Endometrium (tissue), 2 donors: ENCODE measurements at regions not wholly inside any gene's neighbourhood (a gene's known extent, or its start where the extent isn't known, plus 50 kb on each side); places are given as distances from the start of the nearest gene placed in this dataset.

Source experiments
- FAIRE-seq: peaks from 2 replicates; lab custom pipeline; 2012; peaks lifted over from hg19 to GRCh38; lab: Jason Lieb, UNC
- donor health status: control.
- donor health status: control.

GRCh38 chr7:18201350-18201749 is 173.7 kb upstream of the PRPS1L1 start:
- FAIRE-seq = no peak

DNA sequence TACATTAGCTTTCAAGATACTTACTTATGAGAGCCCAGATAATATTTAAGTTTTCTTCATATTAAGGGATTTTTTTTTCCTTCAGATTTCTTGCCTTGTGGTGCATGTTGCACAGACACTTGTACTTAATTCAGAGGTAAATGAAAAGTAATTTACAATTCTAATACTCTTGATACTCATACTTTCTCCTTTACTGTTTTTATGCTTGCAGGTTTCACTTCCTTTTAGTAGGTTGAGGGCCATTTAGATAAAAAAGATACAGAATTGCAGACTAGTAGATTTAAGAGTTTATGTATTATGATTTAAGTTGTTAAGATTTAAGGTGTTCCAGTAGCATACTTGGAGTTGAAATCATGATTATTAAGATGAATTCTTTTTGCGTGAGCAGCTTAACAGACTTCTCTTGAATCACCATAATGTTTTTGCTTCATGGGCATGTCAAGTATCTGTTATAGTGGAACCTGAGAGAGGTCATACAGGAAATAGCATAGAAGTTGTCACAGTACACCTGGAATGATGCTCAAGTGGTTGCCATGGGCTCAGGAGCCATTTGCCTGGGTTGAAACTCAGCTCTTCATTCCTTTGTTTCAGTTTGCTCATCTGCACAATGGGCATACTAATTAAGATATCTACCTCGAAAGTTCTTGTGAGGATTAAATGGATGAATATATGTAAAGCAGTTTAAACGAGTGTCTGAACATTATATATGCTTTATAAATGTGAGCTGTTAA is 174.8 kb upstream of the PRPS1L1 start:
- FAIRE-seq = no peak

DNA sequence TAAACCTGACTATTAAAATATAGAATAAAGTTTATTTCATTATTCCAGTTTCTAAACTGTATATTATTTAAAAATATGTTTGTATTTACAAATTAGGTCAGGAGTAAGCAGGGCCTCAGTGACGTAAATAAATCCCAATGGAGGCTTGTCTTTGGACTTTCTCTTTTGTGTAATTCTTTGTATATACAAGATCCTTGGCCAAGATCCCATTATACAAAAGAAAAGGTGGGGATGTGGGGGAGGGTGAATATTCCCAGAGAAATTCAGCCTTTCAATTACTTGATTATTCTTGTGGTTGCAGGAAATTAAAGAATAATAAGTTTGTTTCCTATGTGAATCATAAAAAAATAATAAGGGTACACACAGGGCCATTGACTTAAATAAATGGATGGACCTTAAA is 178.7 kb upstream of the PRPS1L1 start:
- FAIRE-seq = peak; percentile 12

DNA sequence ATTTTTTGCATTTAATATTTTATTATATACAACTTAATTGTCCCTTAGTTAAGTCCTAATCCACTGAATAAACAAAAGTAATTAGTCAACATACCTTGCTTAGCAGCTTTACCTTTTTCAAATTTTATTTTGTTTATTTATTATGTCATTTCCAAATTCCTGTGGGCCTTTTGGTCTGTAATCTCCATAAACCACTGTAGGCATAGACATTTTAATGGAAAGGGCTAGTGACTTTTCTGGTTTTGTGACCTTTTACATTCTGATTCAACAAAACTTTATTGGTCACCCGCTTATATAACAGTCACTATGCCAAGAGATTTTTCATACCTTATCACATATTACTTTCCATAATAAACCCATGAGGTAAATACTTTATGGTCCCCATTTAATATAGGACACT is 181.3 kb upstream of the PRPS1L1 start:
- FAIRE-seq = no peak

DNA sequence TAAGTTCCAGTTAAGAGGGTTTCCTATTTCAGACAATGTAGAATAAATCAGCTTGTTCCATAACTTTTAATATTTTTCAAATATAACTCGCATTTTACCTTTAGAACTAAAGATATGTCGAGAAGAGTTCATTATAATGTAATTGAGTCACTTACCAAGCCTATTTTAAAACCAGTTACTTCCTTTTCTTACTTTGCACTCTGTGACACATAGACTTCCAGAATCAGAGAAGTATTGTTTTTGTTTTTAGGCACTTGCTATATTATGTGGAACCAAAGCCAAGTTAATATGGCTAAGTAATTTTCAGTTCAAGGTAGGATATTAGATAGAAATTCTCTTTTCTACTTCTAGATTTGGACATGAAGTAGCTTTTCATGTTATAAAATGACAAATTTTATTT is 182.7 kb upstream of the PRPS1L1 start:
- no peak for FAIRE-seq

DNA sequence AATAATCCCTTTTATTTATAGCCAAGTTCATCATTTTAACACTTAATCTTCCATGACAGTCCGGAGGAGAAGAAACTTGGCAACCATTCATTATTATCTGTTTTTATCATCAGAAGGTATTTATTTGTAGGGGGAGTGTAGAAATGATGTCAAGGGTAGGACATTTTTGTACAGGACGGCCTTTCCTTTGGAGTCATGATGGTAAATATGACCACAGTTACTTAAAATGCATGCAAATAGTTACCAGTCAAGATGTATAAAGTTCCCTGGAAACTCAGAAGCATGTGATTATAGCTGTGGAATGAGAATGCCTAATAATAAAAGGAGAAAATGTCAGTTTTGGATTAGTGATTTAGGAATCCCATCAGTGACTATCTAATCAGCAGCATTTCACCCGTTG is 183.1 kb upstream of the PRPS1L1 start:
- no peak for FAIRE-seq

DNA sequence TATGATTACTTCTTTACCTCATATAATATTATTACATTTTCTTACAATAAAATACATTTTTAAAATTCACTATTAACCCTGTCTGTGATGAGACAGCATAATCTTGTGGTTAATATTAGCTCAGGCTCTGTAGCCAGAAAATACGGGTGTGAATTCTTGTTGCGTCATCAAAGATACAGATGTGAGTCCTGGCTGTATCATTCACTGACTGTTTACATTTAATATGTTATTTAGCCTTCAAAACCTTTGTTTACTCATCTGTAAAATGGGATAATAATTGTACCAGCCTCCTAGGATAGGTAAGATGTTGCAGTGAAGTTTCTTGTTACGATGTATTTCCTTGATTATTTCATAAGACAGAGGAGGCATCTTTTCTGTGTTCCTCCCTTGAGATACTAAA is 184.7 kb upstream of the PRPS1L1 start:
- no peak for FAIRE-seq

GRCh38 chr7:18212758-18213157 is 185.1 kb upstream of the PRPS1L1 start:
- peak; percentile 66 for FAIRE-seq

DNA sequence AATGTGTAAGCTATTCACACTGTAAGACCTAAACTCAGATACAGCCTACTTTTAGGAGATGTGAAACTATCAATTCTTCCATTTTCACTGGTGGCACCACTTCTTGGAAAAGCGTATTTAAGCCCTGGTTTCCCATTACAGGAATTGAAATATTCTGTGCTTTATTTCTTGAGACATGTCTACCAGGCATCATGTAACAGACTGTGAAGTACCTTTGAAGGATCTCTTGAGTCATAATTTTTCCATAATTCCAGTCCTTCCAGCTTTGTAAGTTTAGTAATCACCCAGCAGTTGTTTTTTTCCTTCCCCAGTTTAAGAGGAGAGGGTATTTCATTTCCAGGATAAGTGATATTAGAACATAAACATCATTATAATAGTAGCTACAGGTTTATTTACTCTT is 186.0 kb upstream of the PRPS1L1 start:
- no peak for FAIRE-seq

DNA sequence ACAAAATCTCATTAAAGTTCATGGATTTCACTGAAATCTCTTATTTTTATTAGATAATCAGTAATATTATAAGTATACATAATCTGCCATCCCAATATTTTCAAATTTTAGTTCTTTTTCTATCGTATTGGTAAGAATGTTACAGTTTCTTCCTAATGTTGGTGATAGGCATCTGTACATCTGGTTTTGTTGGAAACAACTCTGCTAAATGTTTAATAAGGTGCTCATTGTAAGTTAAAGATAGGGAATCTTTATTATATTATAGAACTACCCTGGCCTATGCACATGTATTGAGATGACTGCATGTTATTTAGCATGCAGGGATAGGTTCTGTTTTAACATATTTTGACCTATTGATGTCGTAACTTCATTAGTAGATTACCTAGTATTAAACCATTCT is 188.6 kb upstream of the PRPS1L1 start:
- FAIRE-seq = no peak

DNA sequence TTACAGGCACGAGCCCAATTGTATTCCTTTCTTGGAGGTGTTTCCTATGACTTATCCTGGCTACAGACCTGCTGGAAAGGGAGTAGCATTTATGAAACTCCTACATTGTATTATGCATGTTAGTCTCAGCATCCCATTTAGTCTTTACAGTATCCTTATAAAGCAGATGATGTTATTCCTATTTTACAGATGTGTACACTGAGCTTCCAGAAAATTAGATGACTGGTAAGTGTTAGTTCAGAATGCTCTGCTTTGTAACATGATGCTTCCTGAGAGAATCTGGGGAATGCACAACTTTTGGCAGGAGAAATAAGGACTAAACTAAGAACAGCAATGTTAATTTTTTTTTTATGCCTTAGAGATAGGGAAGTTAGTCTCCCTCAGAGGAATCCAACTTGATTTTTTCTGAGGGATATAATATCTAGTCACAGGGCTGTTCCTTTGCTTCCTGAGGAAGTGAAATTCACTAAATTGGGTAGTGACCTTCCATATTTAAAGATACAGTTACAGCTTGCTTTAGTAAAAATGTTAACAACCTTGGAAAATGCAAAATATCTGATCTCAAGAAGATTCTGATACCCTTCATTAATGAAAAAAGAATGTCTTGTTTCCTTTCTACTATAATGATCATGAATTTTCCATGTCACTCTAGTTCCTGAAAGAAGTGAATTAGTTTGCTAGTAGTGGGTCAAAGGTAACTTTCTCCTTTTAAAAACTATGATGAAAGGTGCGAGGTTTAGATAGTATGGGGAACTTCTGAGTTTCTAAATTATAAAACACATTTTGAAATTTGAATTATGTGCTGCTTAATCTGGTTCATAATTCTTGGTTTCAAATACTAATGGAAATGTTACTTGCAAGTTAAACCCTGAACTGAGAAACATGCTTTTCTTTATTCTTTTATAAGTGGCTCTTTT is 194.0 kb upstream of the PRPS1L1 start:
- FAIRE-seq = no peak

DNA sequence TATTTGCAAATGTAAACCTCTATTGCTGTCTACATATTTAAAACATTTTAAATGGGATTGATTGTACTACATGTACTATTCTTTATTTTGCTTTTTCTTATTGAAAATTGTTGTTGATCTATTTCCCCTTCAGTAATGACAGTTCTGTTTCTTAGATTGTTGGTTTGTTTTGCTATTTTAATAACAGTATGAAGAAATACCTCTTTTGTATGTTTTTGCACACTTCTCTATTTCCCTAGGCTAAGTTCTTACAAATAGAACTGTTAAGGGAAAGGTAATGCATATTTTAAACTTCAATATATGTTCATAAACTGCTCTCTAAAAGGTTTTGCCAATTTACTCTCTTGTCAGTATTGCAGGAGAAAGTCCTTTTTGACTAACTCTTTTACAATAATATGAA is 195.0 kb upstream of the PRPS1L1 start:
- FAIRE-seq = no peak

DNA sequence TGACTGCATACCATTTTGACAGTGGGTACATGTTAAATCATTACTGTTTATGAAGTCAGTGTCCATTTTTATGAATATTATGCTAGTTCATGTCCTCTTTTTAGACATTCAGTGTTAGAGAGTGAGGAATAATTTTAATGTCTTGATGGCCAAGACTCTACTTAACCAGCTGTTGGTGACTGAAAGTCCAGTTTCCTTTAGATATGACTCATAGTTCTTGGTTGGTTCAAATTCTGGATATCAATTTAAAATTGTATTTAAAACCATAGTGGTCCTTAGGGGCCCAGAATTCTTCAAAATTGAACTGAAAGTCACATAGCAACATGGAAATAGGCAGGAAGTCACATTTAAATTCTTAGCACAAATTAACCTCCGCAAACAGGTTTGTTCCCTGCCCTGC is 196.5 kb upstream of the PRPS1L1 start:
- no peak for FAIRE-seq

GRCh38 chr7:18225067-18225466 is 197.4 kb upstream of the PRPS1L1 start:
- no peak for FAIRE-seq

DNA sequence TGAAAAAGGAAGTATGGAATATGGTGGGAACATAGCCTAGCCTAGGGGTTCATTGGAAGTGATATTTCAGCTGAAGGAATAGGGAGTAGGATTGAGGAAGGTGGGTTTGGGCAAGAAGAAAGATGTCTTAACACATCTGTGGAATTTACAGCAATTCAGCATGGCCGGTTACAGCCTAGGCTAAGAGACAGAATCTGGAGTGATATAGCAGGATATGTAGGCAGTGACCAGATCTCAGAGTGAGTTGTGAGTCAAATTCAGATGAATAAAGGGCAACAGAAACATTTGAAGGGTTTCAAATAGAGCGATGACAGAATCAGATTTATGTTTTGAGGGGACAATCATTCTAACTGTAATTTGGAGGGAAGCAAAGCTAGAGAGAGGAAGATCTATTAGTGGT is 199.0 kb upstream of the PRPS1L1 start:
- no peak for FAIRE-seq

DNA sequence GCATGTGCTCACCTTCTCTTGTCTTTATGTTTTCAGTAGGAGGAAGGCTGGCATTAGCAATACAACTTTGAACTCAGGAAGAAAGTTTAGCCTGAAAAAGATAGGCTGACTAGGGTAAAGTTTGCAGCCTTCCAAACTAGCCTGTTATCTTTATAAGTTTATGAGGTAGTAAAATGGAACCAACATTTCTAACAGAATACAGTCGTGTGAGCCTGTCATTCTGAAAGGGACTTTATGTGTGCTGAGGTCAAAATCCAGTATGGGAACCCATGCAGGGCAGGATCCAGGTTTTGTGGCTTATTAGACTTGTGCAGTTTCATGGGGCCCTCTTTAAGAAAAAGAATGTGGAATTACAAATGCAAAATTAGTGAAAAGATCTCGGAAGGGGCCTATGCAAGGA is 201.0 kb upstream of the PRPS1L1 start:
- no peak for FAIRE-seq

- peak; percentile 74 for FAIRE-seq
Observed at GRCh38 chr7:18230271-18230670, 202.6 kb upstream of the PRPS1L1 start.

DNA sequence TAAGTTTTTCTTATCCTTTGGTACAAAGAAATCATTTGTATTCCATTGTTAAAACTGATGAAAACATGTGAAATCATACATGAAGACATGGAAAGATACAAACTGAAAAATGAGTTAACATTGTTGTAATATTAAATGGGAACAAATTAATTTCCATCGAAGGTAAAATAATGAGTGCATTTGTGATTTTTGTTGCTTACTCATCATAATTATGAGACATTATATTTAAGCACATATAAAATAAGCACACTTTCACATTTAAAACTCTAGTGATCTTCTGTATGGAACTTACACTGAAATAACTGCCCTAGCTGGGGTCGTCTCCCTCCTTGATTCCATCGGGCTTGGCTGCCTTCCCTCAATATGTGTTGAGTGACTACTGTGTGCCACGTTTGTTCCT is 204.2 kb upstream of the PRPS1L1 start:
- peak; percentile 15 for FAIRE-seq

DNA sequence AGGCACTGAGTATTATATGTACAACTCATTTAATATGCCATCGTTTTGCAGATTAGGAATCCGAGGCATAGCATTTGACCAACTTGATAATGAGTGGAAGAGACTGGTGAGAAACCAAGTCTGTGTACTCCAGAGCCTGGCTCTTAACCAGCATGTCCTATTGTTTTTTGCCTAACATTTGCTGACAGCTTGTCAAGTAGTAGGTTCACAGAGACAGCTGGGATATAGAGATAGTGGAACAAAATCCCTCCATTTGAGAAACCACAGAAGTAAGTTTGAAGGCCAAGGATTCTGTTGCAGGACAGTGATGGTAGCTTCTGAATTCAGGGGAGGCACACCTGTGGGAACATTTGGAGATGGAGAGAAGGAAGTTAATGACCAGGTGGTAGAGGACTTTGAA is 206.9 kb upstream of the PRPS1L1 start:
- no peak for FAIRE-seq

- FAIRE-seq = no peak
Observed at GRCh38 chr7:18235819-18236218, 208.2 kb upstream of the PRPS1L1 start.

GRCh38 chr7:18239212-18239611 is 211.6 kb upstream of the PRPS1L1 start:
- FAIRE-seq = no peak

DNA sequence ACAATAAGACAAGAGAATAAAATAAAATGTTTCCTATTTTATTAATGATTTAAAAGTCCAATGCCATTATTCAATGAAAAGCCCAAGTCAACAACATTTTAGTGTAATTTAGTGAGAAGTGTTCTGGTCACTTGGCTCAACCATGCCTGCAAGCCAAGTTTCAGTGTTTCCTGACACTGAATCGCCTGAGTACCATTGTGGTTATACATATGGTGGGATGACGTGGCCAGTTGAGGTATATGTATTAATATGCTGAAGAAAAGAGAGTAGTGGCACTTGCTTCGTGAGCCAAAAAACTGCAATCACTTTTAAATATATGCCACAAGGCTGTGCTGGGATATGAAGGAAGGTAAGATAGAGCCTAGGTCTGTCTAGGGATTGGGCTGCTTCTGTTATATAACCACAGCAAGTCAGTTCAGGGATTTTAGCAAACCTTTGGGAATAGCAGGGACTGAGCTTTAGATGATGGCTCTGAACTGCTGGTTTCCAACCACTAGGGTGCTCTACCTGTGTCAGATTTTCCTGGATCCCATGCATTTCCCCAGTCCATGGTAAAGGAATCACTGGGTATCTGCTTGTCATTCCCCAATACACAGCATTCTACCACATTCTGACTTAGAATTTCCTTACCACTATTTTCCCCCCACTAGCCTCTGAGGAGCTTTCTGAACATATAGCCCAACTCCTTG is 214.0 kb upstream of the PRPS1L1 start:
- no peak for FAIRE-seq

- no peak for FAIRE-seq
Observed at GRCh38 chr7:18243731-18244130, 216.1 kb upstream of the PRPS1L1 start.
